Right atrium auricular region (tissue), 2 donors: ENCODE measurements at regions not wholly inside any gene's neighbourhood (a gene's known extent, or its start where the extent isn't known, plus 50 kb on each side); places are given as distances from the start of the nearest gene placed in this dataset.

Experiments
- DNase-seq: peaks from one replicate; pipeline ENCODE4 v3.0.0-alpha.2; 2019; ENCODE audit warnings: low spot score
- H3K27ac ChIP-seq, 2 donors: fragments of 200-600 bp; sonication (generic); 1 replicate in 1 of 2; 2 replicates in 1 of 2; pipeline ENCODE4 v1.5.1; 2016 to 2019
- H3K27me3 ChIP-seq, 2 donors: fragments of 200-600 bp; sonication (generic); one replicate each; pipeline versions ENCODE4 v1.5.1 to v1.6.0; 2017 to 2019
- H3K36me3 ChIP-seq: fragments of 200-600 bp; sonication (generic); one replicate; pipeline ENCODE4 v1.5.1; 2016
- H3K4me1 ChIP-seq, 2 donors: fragments of 200-600 bp; sonication (generic); one replicate each; pipeline versions ENCODE4 v1.5.1 to v1.6.0; 2017 to 2019
- H3K4me3 ChIP-seq, 2 donors: fragments of 200-600 bp; sonication (generic); 1 replicate in 1 of 2; 2 replicates in 1 of 2; pipeline ENCODE4 v1.5.1; 2017 to 2019; ENCODE audit warnings: mild to moderate bottlenecking in 1 of 2, moderate library complexity in 1 of 2
- H3K9me3 ChIP-seq, 2 donors: fragments of 200-600 bp; sonication (generic); one replicate each; pipeline ENCODE4 v1.5.1; 2019
- CTCF ChIP-seq, 2 donors: fragments of 200-600 bp; sonication (generic); IDR thresholded peaks; one replicate each; pipeline ENCODE4 v1.5.1; 2019; ENCODE audit warnings: antibody characterized with exemption in 2 of 2

DNA sequence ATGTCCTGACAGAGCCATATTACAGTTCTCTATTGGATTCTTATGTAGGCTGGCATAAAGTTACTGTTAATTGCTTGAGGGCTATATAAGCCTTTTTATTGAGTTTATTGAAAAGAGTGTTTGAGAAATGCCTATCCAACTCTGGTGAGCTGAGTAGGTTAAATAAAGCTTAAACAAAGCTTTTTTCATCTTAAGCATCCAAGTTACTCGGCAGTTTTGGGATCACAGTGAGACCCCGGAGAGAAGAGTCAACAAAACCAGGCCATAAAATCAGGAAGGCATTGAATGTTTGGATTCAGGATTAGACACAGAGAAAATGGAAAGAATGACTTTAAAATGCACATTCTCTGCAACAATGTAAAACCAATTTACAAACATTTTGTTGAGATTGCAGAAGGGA, 588.5 kb downstream of the DACH1 start:
- H3K4me3 ChIP-seq = no peak overlapping the region
- H3K9me3 ChIP-seq = no peaks in the 10 kb centered on the region
- no peaks in the 10 kb centered on the region for H3K27me3 ChIP-seq
- H3K36me3 ChIP-seq = no peaks in the 10 kb centered on the region
- no peaks in the 10 kb centered on the region for H3K4me1 ChIP-seq
- no peak overlapping the region for H3K27ac ChIP-seq
- no peak for TF ChIP-seq CTCF (IDR thresholded peaks at IDR 0.05)
- no peak for DNase-seq

DNA sequence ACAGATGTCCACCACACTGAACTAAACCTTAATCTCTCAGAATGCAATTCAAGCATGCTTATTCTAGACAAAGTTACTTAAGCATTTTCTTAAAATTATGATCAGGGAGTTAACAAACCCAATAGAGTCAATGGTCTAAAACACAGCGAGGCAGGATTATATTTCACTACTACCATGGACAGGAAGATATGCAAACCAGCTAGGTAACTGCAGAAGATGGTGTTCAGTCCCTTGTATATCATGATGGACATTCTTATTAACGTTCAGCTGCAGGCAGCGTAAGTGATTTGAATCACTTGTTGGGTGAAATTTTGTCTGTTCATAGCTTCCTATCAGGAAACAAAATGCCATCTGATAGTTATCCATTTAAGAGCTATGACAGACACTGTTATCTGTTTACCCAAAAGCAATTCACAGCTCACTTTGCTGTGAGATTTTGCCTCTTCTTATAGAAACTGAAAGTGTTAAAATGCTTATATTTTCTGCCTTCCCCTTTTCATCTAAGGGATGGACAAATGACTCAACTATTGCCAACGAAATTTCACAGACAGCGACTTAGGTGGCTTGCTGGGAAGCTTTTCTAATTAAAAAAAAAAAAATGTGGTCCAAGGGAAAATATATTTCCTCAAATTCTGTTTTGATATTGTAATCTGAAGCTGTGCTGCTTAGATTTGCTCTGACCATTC, 591.9 kb downstream of the DACH1 start:
- no peak for TF ChIP-seq CTCF (IDR thresholded peaks at IDR 0.05)
- H3K4me1 ChIP-seq = no peaks in the 10 kb centered on the region

GRCh38 chr13:71261256-71261655, 605.7 kb downstream of the DACH1 start:
- no peaks in the 10 kb centered on the region for H3K27me3 ChIP-seq
- no peak overlapping the region for H3K27ac ChIP-seq
- TF ChIP-seq CTCF (IDR thresholded peaks at IDR 0.05) = no peak
- H3K36me3 ChIP-seq = no peaks in the 10 kb centered on the region
- no peaks in the 10 kb centered on the region for H3K4me1 ChIP-seq
- H3K9me3 ChIP-seq = no peaks in the 10 kb centered on the region
- no peak overlapping the region for H3K4me3 ChIP-seq
- DNase-seq = no peak

More for the DNA sequence above, 591.9 kb downstream of the DACH1 start:
- H3K9me3 ChIP-seq = no peaks in the 10 kb centered on the region
- no peak overlapping the region for H3K27ac ChIP-seq
- no peaks in the 10 kb centered on the region for H3K36me3 ChIP-seq
- H3K4me3 ChIP-seq = no peak overlapping the region
- no peaks in the 10 kb centered on the region for H3K27me3 ChIP-seq
- no peak for DNase-seq

GRCh38 chr13:71260246-71260645, 606.8 kb downstream of the DACH1 start:
- H3K4me3 ChIP-seq = no peak overlapping the region
- no peak for TF ChIP-seq CTCF (IDR thresholded peaks at IDR 0.05)
- DNase-seq = no peak
- no peaks in the 10 kb centered on the region for H3K4me1 ChIP-seq
- no peaks in the 10 kb centered on the region for H3K27me3 ChIP-seq
- no peaks in the 10 kb centered on the region for H3K9me3 ChIP-seq
- no peaks in the 10 kb centered on the region for H3K36me3 ChIP-seq
- H3K27ac ChIP-seq = no peak overlapping the region

DNA sequence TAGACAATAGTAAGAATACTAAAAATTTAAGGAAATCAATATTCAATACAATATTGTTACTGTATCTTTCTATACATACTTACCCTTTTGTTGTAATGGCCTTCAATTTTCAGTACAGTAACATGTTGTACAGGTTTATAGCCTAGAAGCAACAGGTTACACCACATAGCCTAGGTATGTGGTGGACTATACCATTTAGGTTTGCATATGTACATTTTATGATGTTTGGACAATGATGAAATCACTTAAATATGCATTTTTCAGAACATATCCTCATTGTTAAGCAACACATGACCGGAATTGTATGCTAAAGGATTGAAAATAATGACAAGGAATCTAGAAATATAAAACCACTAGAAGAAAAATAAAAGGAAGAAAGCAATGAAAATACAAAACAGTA, 611.4 kb downstream of the DACH1 start:
- H3K4me1 ChIP-seq = no peaks in the 10 kb centered on the region
- TF ChIP-seq CTCF (IDR thresholded peaks at IDR 0.05) = no peak
- no peak for DNase-seq
- no peak overlapping the region for H3K27ac ChIP-seq
- H3K27me3 ChIP-seq = no peaks in the 10 kb centered on the region
- no peaks in the 10 kb centered on the region for H3K36me3 ChIP-seq
- no peak overlapping the region for H3K4me3 ChIP-seq
- no peaks in the 10 kb centered on the region for H3K9me3 ChIP-seq

DNA sequence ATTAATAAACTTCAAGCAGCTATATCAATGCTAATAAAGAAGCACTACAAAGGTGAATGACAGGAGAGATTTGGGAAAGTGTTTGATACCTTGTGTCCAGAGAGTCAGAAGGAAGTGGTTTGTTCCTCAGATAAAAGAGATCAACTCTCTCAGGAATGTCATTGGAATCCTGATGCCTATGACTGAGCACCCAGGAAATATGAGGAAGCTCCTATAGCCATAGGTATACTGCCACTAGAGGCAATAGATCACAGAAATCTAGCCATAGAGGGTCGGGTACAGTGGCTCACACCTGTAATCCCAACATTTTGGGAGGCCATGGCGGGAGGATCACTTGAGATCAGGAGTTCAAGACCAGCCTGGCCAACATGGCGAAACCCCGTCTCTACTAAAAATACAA, 612.6 kb downstream of the DACH1 start:
- no peaks in the 10 kb centered on the region for H3K9me3 ChIP-seq
- H3K27ac ChIP-seq = no peak overlapping the region
- H3K4me3 ChIP-seq = no peak overlapping the region
- DNase-seq = no peak
- no peaks in the 10 kb centered on the region for H3K4me1 ChIP-seq
- TF ChIP-seq CTCF (IDR thresholded peaks at IDR 0.05) = no peak
- no peaks in the 10 kb centered on the region for H3K36me3 ChIP-seq
- no peaks in the 10 kb centered on the region for H3K27me3 ChIP-seq
